ENCODE measurements at regions not wholly inside any gene's neighbourhood (a gene's known extent, or its start where the extent isn't known, plus 50 kb on each side); places are given as distances from the start of the nearest gene placed in this dataset.
"Not testable (repeated sequence)": the region's sequence is repeated elsewhere in the genome, so short reads cannot be mapped to it uniquely, and the experiment has no call there.

DNA sequence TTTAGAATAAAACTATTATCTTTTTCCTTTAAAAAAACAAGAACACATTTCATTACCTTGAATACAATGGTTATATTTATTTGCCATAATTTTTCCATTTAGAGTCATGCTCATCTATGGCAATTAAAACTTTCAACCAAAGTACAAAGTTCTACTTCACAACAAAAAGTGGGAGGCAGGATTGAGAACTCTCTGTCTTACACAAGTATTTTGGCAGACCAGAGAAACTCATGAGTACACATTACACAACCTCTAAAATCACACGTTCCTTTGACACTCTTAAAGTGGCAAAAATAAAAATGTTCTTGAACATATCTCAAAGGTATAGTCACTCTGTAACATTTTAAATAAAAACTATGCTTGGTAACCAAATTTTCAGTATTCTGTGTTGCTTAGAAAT, 213.4 kb downstream of the IL15 start:
- no peak for DNase-seq

- no peak for DNase-seq
Measured at GRCh38 chr4:141851246-141851891, 215.0 kb downstream of the IL15 start.

- no peak for DNase-seq
Measured at GRCh38 chr4:141853091-141853764, 216.8 kb downstream of the IL15 start.

GRCh38 chr4:141858437-141858836, 222.1 kb downstream of the IL15 start:
- DNase-seq = no peak

- DNase-seq = no peak
Measured at GRCh38 chr4:141860974-141861373, 224.6 kb downstream of the IL15 start.

DNA sequence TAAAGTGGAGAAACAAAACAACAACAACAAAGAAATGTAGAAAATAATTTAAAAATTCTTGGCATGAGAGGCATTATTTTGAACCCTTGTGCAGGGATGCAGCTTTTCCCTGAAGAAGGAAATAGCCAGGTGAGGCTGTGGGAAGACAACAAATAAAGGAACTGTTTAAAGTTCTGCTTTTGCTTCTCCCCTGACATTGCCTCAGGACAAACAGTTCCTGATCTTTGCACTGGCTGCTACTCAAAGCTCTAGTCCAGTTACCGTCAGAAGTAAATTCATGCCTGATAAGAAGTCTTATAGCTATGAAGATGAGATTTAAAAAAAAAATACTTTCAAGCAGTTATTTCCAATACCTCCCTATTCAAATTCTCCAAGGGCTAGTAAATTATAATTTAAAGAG, 233.8 kb downstream of the IL15 start:
- no peak for DNase-seq

GRCh38 chr4:141871086-141871770, 234.8 kb downstream of the IL15 start:
- DNase-seq = no peak

DNA sequence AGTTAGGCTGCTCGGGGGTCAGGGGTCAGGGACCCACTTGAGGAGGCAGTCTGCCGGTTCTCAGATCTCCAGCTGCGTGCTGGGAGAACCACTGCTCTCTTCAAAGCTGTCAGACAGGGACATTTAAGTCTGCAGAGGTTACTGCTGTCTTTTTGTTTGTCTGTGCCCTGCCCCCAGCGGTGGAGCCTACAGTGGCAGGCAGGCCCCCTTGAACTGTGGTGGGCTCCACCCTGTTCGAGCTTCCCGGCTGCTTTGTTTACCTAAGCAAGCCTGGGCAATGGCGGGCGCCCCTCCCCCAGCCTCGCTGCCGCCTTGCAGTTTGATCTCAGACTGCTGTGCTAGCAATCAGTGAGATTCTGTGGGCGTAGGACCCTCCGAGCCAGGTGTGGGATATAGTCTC, 246.3 kb downstream of the IL15 start:
- DNase-seq = not testable (repeated sequence)

GRCh38 chr4:141884070-141884469, 247.7 kb downstream of the IL15 start:
- no peak for DNase-seq

DNA sequence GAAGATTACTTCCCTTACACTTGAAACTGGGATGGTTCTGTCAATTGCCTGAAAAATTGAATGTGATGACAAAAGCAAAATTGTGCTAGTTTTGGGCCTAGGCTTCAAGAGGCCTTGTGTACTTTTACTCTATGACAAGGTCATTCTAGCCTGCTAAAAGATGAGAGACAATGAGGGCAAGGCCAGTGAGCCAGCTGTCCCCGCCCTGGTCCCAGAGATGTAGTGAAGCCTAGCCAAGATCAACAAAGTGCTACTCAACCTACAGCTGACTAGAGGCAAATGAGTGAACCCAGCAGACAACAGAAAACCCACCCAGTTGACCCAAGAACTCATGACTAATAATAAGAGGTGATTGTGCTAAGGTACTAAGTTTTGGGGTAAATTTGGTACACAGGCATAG, 248.7 kb downstream of the IL15 start:
- no peak for DNase-seq

DNA sequence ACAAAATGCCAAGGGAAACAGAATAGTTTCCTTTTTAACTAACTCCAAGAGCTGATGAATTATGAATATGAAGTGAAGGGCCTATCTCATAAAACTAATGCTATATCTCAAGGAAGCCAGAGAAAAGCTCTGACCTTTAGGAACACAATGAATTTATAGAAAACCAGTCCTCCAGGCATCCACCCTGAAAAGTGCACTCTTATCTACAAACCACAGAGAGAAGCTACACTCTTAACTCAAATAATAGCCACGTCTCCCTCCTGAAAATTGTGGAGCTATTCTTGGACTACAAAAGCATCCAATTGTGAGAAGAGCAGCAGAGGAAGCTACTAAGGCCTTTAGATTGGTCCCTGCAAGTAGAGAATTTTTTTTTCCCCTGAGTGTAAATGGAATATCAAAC, 253.9 kb downstream of the IL15 start:
- DNase-seq = no peak

- DNase-seq = no peak
Measured at GRCh38 chr4:141891260-141892120, 255.1 kb downstream of the IL15 start.

DNA sequence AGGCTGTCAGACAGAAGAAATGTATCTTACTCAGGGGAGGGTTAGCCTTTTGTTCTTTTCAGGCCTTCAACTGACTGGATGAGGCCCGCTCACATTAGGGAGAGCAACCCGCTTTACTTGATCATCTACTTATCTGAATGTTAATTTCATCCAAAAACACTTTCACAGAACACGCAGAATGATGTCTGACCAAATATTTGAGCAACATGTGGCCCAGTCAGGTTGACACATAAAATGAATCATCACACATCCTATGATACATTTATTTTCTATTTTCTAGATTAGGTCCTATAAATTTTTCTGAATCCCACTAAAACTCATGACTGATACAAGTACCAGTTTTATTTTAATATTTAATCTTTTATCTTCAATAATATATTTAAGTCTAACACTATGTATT, 260.3 kb downstream of the IL15 start:
- DNase-seq = no peak

- no peak for DNase-seq
Measured at GRCh38 chr4:141898346-141898745, 262.0 kb downstream of the IL15 start.

DNA sequence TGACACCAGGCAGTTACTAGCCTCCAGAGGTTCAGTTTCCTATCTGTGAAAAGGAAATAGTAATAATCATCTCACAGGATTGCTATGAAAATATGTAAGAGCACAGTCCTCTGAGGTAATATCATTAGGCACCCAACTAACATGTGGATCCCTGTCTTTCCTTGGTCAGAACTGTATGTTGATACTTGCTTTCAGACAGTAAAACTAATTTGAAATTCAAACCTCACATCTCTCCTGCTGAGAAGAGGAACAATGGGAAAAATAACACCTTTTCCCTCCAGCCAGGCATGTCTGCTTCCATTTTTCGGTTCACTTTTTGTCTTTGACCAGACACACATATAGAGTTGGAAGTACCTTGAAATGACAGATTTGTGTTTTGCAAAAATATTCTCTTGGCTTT, 262.7 kb downstream of the IL15 start:
- DNase-seq = no peak

DNA sequence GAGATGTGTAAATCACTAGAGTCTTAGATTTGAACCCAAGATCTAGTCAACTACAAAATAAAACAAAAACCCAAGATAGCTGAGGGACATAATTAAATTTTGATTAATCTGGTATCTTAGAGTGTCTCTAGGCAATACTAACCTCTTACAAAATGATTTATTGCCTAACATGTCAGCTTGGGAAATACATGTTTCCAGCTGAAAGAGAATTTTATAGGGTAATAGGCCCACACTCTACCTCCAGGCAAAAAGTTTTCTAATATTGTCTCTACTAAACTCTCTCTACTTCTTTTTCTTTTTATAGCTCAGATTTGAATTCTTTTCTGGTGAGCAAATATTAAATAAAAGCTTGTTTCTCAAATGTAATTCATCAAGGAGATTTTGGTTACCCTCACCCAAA, 263.2 kb downstream of the IL15 start:
- no peak for DNase-seq

- DNase-seq = no peak
Measured at GRCh38 chr4:141900856-141901255, 264.5 kb downstream of the IL15 start.

- DNase-seq = no peak
Measured at GRCh38 chr4:141905751-141906150, 269.4 kb downstream of the IL15 start.

GRCh38 chr4:141909541-141909940, 273.2 kb downstream of the IL15 start:
- DNase-seq = no peak

- peak in 2 of 56 donors; percentile 6 to 9 for DNase-seq
Measured at GRCh38 chr4:141912831-141913230, 276.4 kb downstream of the IL15 start.

DNA sequence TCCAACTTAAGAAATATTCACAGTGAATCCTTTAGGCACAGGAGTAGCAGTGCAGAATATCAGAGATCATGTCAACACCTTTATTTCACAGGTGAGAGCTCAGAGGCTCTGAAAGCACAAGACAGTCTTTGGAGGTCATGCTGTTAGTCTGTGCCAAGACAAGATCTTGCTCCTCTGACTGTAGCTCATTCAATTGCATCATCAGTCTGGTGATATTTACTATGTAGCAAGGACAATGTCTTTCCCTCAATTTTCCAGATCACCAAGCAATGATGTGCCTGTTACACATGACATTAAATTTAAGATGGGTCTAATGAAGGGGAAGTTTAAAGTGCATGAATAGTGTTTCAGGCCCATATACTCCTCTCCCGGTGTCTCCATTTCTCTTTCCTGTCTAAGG, 277.5 kb downstream of the IL15 start:
- DNase-seq = no peak

GRCh38 chr4:141914746-141915145, 278.4 kb downstream of the IL15 start:
- DNase-seq = no peak

Data from amygdala (tissue), 56 donors.